ENCODE measurements at regions not wholly inside any gene's neighbourhood (a gene's known extent, or its start where the extent isn't known, plus 50 kb on each side); places are given as distances from the start of the nearest gene placed in this dataset.

GRCh38 chr5:152151940-152152339, 227.3 kb upstream of the GLRA1 start:
- TF ChIP-seq CTCF (IDR thresholded peaks at IDR 0.05) (no peak), POLR2A (IDR thresholded peaks at IDR 0.05) (no peak), EP300 (IDR thresholded peaks at IDR 0.05) (no peak)

Measured in tibial nerve (tissue), 4 donors.